Stimulated activated CD4-positive, alpha-beta T cell treated with anti-CD3 and anti-CD28 coated beads, Interleukin-2, amount 100 ng/mL, for 4 hours (primary cell): ENCODE measurements at regions not wholly inside any gene's neighbourhood (a gene's known extent, or its start where the extent isn't known, plus 50 kb on each side); places are given as distances from the start of the nearest gene placed in this dataset.

ENCODE experiments used
- DNase-seq: peaks from one replicate; pipeline ENCODE4 v3.0.0-alpha.2; 2020; ENCODE audit warnings: low read depth

- no peak for DNase-seq
Observed at GRCh38 chr13:97057176-97057575, 62.9 kb upstream of the OXGR1 start.

- DNase-seq, result no peak
Observed at GRCh38 chr13:97058391-97058790, 64.1 kb upstream of the OXGR1 start.

GRCh38 chr13:97058926-97059325, 64.7 kb upstream of the OXGR1 start:
- DNase-seq, result no peak

- DNase-seq, result no peak
Observed at GRCh38 chr13:97067017-97067895, 73.0 kb upstream of the OXGR1 start.

- no peak for DNase-seq
Observed at GRCh38 chr13:97068151-97068550, 73.9 kb upstream of the OXGR1 start.

- no peak for DNase-seq
Observed at GRCh38 chr13:97069050-97069815, 75.0 kb upstream of the OXGR1 start.

GRCh38 chr13:97072297-97072696, 78.0 kb upstream of the OXGR1 start:
- no peak for DNase-seq

- no peak for DNase-seq
Observed at GRCh38 chr13:97074618-97075017, 80.3 kb upstream of the OXGR1 start.

GRCh38 chr13:97076898-97077297, 82.6 kb upstream of the OXGR1 start:
- no peak for DNase-seq

- DNase-seq, result no peak
Observed at GRCh38 chr13:97077341-97077740, 83.1 kb upstream of the OXGR1 start.

GRCh38 chr13:97079726-97080125, 85.5 kb upstream of the OXGR1 start:
- DNase-seq, result no peak

GRCh38 chr13:97082461-97083207, 88.4 kb upstream of the OXGR1 start:
- no peak for DNase-seq

- DNase-seq, result no peak
Observed at GRCh38 chr13:97091196-97091595, 96.9 kb upstream of the OXGR1 start.

GRCh38 chr13:97100821-97101220, 106.5 kb upstream of the OXGR1 start:
- DNase-seq, result no peak

GRCh38 chr13:97101912-97102708, 107.8 kb upstream of the OXGR1 start:
- DNase-seq, result no peak

- no peak for DNase-seq
Observed at GRCh38 chr13:97106323-97106722, 112.0 kb upstream of the OXGR1 start.

- DNase-seq, result no peak
Observed at GRCh38 chr13:97107815-97108529, 113.7 kb upstream of the OXGR1 start.

- no peak for DNase-seq
Observed at GRCh38 chr13:97108530-97108900, 113.6 kb upstream of the MBNL2 start.

- no peak for DNase-seq
Observed at GRCh38 chr13:97109256-97109655, 112.9 kb upstream of the MBNL2 start.

- peak; percentile 51 for DNase-seq
Observed at GRCh38 chr13:97109841-97110492, 112.2 kb upstream of the MBNL2 start.

GRCh38 chr13:97110936-97111335, 111.2 kb upstream of the MBNL2 start:
- DNase-seq, result no peak
